ENCODE measurements at regions not wholly inside any gene's neighbourhood (a gene's known extent, or its start where the extent isn't known, plus 50 kb on each side); places are given as distances from the start of the nearest gene placed in this dataset.

GRCh38 chr6:113529879-113530278, 327.3 kb upstream of the MARCKS start:
- TF ChIP-seq, protein P1, sequence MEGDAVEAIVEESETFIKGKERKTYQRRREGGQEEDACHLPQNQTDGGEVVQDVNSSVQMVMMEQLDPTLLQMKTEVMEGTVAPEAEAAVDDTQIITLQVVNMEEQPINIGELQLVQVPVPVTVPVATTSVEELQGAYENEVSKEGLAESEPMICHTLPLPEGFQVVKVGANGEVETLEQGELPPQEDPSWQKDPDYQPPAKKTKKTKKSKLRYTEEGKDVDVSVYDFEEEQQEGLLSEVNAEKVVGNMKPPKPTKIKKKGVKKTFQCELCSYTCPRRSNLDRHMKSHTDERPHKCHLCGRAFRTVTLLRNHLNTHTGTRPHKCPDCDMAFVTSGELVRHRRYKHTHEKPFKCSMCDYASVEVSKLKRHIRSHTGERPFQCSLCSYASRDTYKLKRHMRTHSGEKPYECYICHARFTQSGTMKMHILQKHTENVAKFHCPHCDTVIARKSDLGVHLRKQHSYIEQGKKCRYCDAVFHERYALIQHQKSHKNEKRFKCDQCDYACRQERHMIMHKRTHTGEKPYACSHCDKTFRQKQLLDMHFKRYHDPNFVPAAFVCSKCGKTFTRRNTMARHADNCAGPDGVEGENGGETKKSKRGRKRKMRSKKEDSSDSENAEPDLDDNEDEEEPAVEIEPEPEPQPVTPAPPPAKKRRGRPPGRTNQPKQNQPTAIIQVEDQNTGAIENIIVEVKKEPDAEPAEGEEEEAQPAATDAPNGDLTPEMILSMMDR (IDR thresholded peaks at IDR 0.05; ENCODE audit: low read length, missing control alignments): no peak
- no peak for DNase-seq (ENCODE audit: low read depth)
- no peak overlapping the region for H3K4me3 ChIP-seq (replicated peaks; ENCODE audit: low read depth, low read length)

DNA sequence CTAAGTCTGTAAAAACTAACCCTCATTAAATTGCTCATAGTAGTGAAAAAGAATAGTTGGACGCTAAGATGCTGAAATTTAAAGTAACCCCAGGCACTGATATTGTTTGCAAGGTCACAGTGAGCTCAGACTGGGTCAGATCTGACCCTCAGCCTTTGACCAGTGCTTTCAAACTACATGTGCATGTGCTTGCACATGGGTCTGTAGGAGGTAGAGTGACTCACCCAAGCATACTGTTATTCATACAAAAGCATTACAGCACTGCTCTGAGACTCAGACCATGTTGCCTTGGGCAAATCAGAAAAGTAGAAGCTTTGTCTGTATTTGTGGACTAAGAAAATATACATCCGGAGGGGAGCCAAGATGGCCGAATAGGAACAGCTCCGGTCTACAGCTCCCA, 326.4 kb upstream of the MARCKS start:
- DNase-seq (ENCODE audit: low read depth): peak; percentile 68
- TF ChIP-seq, protein P1 (IDR thresholded peaks at IDR 0.05; ENCODE audit: low read length, missing control alignments): no peak
- no peak overlapping the region for H3K4me3 ChIP-seq (replicated peaks; ENCODE audit: low read depth, low read length)

DNA sequence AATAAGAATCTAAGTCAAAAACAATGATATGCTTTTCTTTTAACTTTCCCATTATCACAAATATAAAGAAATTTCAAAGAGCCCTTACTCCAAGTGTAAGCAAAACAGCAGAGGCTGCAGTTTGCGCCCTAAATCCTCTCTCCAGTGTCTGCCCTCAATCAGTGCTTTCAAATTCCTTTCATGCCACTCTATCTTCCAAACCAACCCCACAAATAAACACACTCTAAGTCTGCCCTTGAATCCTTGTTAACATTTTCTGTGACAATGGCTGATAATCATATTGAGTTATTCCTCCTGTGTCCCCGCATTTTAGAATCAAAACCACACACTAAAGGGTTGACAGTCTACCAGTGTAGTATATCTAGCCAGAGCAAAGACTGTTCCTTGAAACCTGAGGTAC, 317.9 kb upstream of the MARCKS start:
- TF ChIP-seq, protein P1 (IDR thresholded peaks at IDR 0.05; ENCODE audit: low read length, missing control alignments): no peak
- H3K4me3 ChIP-seq (replicated peaks; ENCODE audit: low read depth, low read length): no peak overlapping the region
- no peak for DNase-seq (ENCODE audit: low read depth)

GRCh38 chr6:113539623-113540022, 317.5 kb upstream of the MARCKS start:
- no peak overlapping the region for H3K4me3 ChIP-seq (replicated peaks; ENCODE audit: low read depth, low read length)
- TF ChIP-seq, protein P1 (IDR thresholded peaks at IDR 0.05; ENCODE audit: low read length, missing control alignments): no peak
- DNase-seq (ENCODE audit: low read depth): no peak

DNA sequence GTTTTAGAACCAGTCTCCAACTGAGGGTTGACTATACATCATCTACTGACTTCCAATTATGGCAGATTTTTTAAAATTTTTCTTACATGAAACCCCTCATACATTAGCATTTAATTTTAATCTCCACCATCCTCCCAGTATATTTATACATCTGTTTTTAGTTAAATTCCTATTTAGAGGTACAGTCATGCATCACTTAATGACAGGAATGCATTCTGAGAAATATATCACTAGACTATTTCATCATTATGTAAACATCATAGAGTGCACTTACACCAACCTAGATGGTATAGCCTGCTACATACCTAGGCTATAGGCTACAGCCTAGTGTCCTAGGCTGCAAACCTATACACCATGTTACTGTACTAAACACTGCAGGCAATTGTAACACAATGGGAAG, 316.7 kb upstream of the MARCKS start:
- no peak overlapping the region for H3K4me3 ChIP-seq (replicated peaks; ENCODE audit: low read depth, low read length)
- DNase-seq (ENCODE audit: low read depth): no peak
- TF ChIP-seq, protein P1 (IDR thresholded peaks at IDR 0.05; ENCODE audit: low read length, missing control alignments): no peak

- DNase-seq (ENCODE audit: low read depth): no peak
- TF ChIP-seq, protein P1 (IDR thresholded peaks at IDR 0.05; ENCODE audit: low read length, missing control alignments): no peak
- no peak overlapping the region for H3K4me3 ChIP-seq (replicated peaks; ENCODE audit: low read depth, low read length)
These were observed 306.0 kb upstream of the MARCKS start for GRCh38 chr6:113551168-113551567.

GRCh38 chr6:113556775-113557174, 300.4 kb upstream of the MARCKS start:
- TF ChIP-seq, protein P1 (IDR thresholded peaks at IDR 0.05; ENCODE audit: low read length, missing control alignments): no peak
- H3K4me3 ChIP-seq (replicated peaks; ENCODE audit: low read depth, low read length): no peak overlapping the region
- no peak for DNase-seq (ENCODE audit: low read depth)
